NCI-H1105 (cell line): ENCODE measurements at regions not wholly inside any gene's neighbourhood (a gene's known extent, or its start where the extent isn't known, plus 50 kb on each side); places are given as distances from the start of the nearest gene placed in this dataset.
"Not testable (repeated sequence)": the region's sequence is repeated elsewhere in the genome, so short reads cannot be mapped to it uniquely, and the experiment has no call there.

Experiments used
- DNase-seq: peaks from one replicate; lab custom pipeline; 2025; lab: John Stamatoyannopoulos, UW

GRCh38 chr5:67771221-67771620, 444.3 kb upstream of the PIK3R1 start:
- no peak for DNase-seq

GRCh38 chr5:67770431-67771025, 445.0 kb upstream of the PIK3R1 start:
- DNase-seq, result no peak

- no peak for DNase-seq
These were observed 449.9 kb upstream of the PIK3R1 start for GRCh38 chr5:67765697-67766096.

- DNase-seq, result not testable (repeated sequence)
These were observed 457.8 kb upstream of the PIK3R1 start for GRCh38 chr5:67757771-67758170.

GRCh38 chr5:67752357-67752708, 463.2 kb upstream of the PIK3R1 start:
- DNase-seq, result no peak

- DNase-seq, result no peak
These were observed 467.3 kb upstream of the PIK3R1 start for GRCh38 chr5:67748165-67748690.

GRCh38 chr5:67747096-67747495, 468.5 kb upstream of the PIK3R1 start:
- no peak for DNase-seq

- not testable (repeated sequence) for DNase-seq
These were observed 468.9 kb upstream of the PIK3R1 start for GRCh38 chr5:67746608-67747007.

GRCh38 chr5:67746103-67746502, 469.5 kb upstream of the PIK3R1 start:
- DNase-seq, result no peak

- DNase-seq, result no peak
These were observed 482.6 kb upstream of the PIK3R1 start for GRCh38 chr5:67732921-67733320.

GRCh38 chr5:67732471-67732870, 483.1 kb upstream of the PIK3R1 start:
- no peak for DNase-seq

GRCh38 chr5:67731886-67732285, 483.7 kb upstream of the PIK3R1 start:
- DNase-seq, result no peak

- no peak for DNase-seq
These were observed 484.6 kb upstream of the PIK3R1 start for GRCh38 chr5:67730917-67731474.

GRCh38 chr5:67728326-67728890, 487.1 kb upstream of the PIK3R1 start:
- no peak for DNase-seq

GRCh38 chr5:67725604-67726003, 490.0 kb upstream of the PIK3R1 start:
- no peak for DNase-seq

- no peak for DNase-seq
These were observed 491.0 kb upstream of the PIK3R1 start for GRCh38 chr5:67724412-67725135.

- DNase-seq, result no peak
These were observed 491.7 kb upstream of the PIK3R1 start for GRCh38 chr5:67723873-67724272.

- DNase-seq, result not testable (repeated sequence)
These were observed 493.0 kb upstream of the PIK3R1 start for GRCh38 chr5:67722582-67722981.

GRCh38 chr5:67720162-67720772, 495.3 kb upstream of the PIK3R1 start:
- no peak for DNase-seq

- no peak for DNase-seq
These were observed 505.4 kb upstream of the CD180 start for GRCh38 chr5:67702008-67702407.

GRCh38 chr5:67699560-67699959, 503.0 kb upstream of the CD180 start:
- no peak for DNase-seq

GRCh38 chr5:67696446-67696845, 499.8 kb upstream of the CD180 start:
- no peak for DNase-seq

GRCh38 chr5:67695369-67695768, 498.8 kb upstream of the CD180 start:
- DNase-seq, result no peak
